ENCODE measurements at regions not wholly inside any gene's neighbourhood (a gene's known extent, or its start where the extent isn't known, plus 50 kb on each side); places are given as distances from the start of the nearest gene placed in this dataset.

DNA sequence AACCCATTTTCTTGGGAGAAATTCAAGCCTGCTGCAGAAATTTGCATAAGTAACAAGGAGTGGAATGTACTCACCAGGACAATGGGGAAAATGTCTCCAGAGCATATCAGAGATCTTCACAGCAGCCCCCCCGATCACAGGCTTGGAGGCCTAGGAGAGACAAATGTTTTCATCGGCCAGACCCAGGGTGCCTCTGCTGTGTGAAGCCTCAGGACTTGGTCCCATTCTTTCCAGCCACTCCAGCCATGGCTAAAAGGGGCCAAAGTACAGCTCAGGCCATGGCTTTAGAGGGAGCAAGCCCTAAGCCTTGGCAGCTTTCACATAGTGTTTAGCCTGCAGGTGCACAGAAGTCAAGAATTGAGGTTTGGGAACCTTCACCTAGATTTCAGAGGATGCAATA, 1463.0 kb downstream of the HACE1 start:
- CTCF ChIA-PET: no interaction called here
- H3K4me1 ChIP-seq (ENCODE audit: control insufficient read depth, insufficient read depth, low read length): no peaks in the 10 kb centered on the region
- intact Hi-C loops (cut with micrococcal nuclease; ENCODE audit: unreplicated experiment): no loop called here

DNA sequence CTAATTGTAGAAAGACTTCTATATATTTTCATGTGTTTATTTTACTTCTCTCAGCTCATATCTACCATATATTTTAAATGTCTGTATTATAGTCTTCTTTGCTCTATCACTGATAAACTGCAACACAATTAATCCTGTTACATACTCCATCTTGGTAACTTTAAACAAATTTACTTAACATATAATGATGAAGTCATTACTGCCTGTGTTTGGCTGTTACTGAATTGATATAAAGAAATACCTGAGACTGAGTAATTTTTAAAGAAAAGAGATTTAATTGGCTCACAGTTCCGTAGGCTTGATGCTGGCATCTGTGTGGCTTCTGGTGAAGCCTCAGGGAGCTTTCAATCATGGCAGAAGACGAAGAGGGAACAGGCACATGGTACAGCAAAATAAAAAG, 1480.4 kb downstream of the HACE1 start:
- no TSS peak for BruUV-seq (replicated peaks)
- H3K4me3 ChIP-seq (ENCODE audit: low read depth in 2 of 2, low read length in 2 of 2): no peak overlapping the region
- H3K9me3 ChIP-seq (ENCODE audit: control insufficient read depth, insufficient read depth, low read depth, low read length): 0 out of 2 replicates have a peak, but pooled peaks cover 2% of the 10 kb centered on the region
- H3K27ac ChIP-seq (ENCODE audit: low read length): no peak overlapping the region
- H3K36me3 ChIP-seq (ENCODE audit: control insufficient read depth, insufficient read depth, low read length): no peaks in the 10 kb centered on the region
- no peaks in the 10 kb centered on the region for H3K27me3 ChIP-seq (ENCODE audit: control insufficient read depth, insufficient read depth, low read length)
- in situ Hi-C loops (cut with HindIII; ENCODE audit: low pct_unique_long_range_greater_than_20kb, low sequenced_read_pairs) (no loop called here), intact Hi-C loops (cut with micrococcal nuclease; ENCODE audit: unreplicated experiment) (no loop called here)
- TF ChIP-seq TCF7L2 (IDR thresholded peaks at IDR 0.05; ENCODE audit: low read depth, low read length) (no peak), SIN3A (IDR thresholded peaks at IDR 0.05; ENCODE audit: borderline replicate concordance, insufficient read depth, low read depth, low read length) (no peak), POLR2AphosphoS5 (IDR thresholded peaks at IDR 0.05; ENCODE audit: low read depth, low read length) (no peak)
- TF ChIP-seq, protein P1, sequence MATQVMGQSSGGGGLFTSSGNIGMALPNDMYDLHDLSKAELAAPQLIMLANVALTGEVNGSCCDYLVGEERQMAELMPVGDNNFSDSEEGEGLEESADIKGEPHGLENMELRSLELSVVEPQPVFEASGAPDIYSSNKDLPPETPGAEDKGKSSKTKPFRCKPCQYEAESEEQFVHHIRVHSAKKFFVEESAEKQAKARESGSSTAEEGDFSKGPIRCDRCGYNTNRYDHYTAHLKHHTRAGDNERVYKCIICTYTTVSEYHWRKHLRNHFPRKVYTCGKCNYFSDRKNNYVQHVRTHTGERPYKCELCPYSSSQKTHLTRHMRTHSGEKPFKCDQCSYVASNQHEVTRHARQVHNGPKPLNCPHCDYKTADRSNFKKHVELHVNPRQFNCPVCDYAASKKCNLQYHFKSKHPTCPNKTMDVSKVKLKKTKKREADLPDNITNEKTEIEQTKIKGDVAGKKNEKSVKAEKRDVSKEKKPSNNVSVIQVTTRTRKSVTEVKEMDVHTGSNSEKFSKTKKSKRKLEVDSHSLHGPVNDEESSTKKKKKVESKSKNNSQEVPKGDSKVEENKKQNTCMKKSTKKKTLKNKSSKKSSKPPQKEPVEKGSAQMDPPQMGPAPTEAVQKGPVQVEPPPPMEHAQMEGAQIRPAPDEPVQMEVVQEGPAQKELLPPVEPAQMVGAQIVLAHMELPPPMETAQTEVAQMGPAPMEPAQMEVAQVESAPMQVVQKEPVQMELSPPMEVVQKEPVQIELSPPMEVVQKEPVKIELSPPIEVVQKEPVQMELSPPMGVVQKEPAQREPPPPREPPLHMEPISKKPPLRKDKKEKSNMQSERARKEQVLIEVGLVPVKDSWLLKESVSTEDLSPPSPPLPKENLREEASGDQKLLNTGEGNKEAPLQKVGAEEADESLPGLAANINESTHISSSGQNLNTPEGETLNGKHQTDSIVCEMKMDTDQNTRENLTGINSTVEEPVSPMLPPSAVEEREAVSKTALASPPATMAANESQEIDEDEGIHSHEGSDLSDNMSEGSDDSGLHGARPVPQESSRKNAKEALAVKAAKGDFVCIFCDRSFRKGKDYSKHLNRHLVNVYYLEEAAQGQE (IDR thresholded peaks at IDR 0.05; ENCODE audit: insufficient read depth in 1 of 2, low read depth in 2 of 2, low read length in 1 of 2): no peak
- TF ChIP-seq, protein P2, sequence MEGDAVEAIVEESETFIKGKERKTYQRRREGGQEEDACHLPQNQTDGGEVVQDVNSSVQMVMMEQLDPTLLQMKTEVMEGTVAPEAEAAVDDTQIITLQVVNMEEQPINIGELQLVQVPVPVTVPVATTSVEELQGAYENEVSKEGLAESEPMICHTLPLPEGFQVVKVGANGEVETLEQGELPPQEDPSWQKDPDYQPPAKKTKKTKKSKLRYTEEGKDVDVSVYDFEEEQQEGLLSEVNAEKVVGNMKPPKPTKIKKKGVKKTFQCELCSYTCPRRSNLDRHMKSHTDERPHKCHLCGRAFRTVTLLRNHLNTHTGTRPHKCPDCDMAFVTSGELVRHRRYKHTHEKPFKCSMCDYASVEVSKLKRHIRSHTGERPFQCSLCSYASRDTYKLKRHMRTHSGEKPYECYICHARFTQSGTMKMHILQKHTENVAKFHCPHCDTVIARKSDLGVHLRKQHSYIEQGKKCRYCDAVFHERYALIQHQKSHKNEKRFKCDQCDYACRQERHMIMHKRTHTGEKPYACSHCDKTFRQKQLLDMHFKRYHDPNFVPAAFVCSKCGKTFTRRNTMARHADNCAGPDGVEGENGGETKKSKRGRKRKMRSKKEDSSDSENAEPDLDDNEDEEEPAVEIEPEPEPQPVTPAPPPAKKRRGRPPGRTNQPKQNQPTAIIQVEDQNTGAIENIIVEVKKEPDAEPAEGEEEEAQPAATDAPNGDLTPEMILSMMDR (IDR thresholded peaks at IDR 0.05): no peak
- ChIA-PET CTCF (no interaction called here), POLR2A (no interaction called here)
- no peak for ATAC-seq
- no peak for DNase-seq (ENCODE audit: low read depth, low spot score)
- H3K4me1 ChIP-seq (ENCODE audit: control insufficient read depth, insufficient read depth, low read length): no peaks in the 10 kb centered on the region

More for the DNA sequence above, 1463.0 kb downstream of the HACE1 start:
- H3K9me3 ChIP-seq (ENCODE audit: control insufficient read depth, insufficient read depth, low read depth, low read length): no peaks in the 10 kb centered on the region
- TF ChIP-seq, protein P2 (IDR thresholded peaks at IDR 0.05): no peak
- TF ChIP-seq POLR2AphosphoS5 (IDR thresholded peaks at IDR 0.05; ENCODE audit: low read depth, low read length) (no peak), TCF7L2 (IDR thresholded peaks at IDR 0.05; ENCODE audit: low read depth, low read length) (no peak), SIN3A (IDR thresholded peaks at IDR 0.05; ENCODE audit: borderline replicate concordance, insufficient read depth, low read depth, low read length) (no peak)
- TF ChIP-seq, protein P1 (IDR thresholded peaks at IDR 0.05; ENCODE audit: insufficient read depth in 1 of 2, low read depth in 2 of 2, low read length in 1 of 2): no peak
- POLR2A ChIA-PET: no interaction called here
- no TSS peak for BruUV-seq (replicated peaks)
- in situ Hi-C loops (cut with HindIII; ENCODE audit: low pct_unique_long_range_greater_than_20kb, low sequenced_read_pairs): no loop called here
- H3K27ac ChIP-seq (ENCODE audit: low read length): no peak overlapping the region
- H3K36me3 ChIP-seq (ENCODE audit: control insufficient read depth, insufficient read depth, low read length): no peaks in the 10 kb centered on the region
- H3K27me3 ChIP-seq (ENCODE audit: control insufficient read depth, insufficient read depth, low read length): no peaks in the 10 kb centered on the region
- DNase-seq (ENCODE audit: low read depth, low spot score) (no peak), ATAC-seq (no peak)
- no peak overlapping the region for H3K4me3 ChIP-seq (ENCODE audit: low read depth in 2 of 2, low read length in 2 of 2)

Measured in Panc1 (cell line).